ENCODE measurements at regions not wholly inside any gene's neighbourhood (a gene's known extent, or its start where the extent isn't known, plus 50 kb on each side); places are given as distances from the start of the nearest gene placed in this dataset.
A peak's percentile ranks its signal among the peaks of the same experiment; 100 is the strongest.

DNA sequence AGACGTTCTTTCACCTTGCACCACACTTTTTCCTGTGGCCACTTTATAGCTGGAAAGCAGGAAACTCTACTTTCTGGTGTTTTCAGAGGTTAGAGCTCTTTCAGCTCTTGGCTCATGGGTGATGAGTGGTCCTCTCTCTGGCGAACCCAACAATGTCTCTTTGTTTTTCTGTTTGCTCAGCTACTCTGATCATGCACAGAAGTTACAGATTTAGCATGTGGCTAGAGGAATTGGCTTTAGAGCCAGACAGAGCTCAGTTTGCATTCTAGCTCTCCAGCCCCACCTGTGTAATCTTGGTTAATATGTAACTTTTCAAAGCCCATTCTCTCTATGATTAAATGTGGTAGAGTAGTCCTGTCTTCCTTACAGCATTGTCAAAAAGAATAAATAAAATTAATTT is 225.2 kb downstream of the HAPSTR1 start:
- Mint-ChIP-seq H3K27me3 (ENCODE audit: unreplicated experiment) (no peaks in the 10 kb centered on the region), H3K36me3 (ENCODE audit: insufficient read depth, unreplicated experiment) (no peaks in the 10 kb centered on the region), H3K9me3 (ENCODE audit: low read depth, unreplicated experiment) (peaks cover 14% of the 10 kb centered on the region), H3K4me1 (ENCODE audit: low read depth, unreplicated experiment) (peaks cover 19% of the 10 kb centered on the region), H3K27ac (ENCODE audit: unreplicated experiment) (peak overlapping the region; percentile 24), H3K4me3 (ENCODE audit: low read depth, unreplicated experiment) (peak overlapping the region; percentile 8)
- intact Hi-C loops (cut with micrococcal nuclease; ENCODE audit: unreplicated experiment): no loop called here
- DNase-seq: peak; percentile 75
- TF ChIP-seq, protein P1, sequence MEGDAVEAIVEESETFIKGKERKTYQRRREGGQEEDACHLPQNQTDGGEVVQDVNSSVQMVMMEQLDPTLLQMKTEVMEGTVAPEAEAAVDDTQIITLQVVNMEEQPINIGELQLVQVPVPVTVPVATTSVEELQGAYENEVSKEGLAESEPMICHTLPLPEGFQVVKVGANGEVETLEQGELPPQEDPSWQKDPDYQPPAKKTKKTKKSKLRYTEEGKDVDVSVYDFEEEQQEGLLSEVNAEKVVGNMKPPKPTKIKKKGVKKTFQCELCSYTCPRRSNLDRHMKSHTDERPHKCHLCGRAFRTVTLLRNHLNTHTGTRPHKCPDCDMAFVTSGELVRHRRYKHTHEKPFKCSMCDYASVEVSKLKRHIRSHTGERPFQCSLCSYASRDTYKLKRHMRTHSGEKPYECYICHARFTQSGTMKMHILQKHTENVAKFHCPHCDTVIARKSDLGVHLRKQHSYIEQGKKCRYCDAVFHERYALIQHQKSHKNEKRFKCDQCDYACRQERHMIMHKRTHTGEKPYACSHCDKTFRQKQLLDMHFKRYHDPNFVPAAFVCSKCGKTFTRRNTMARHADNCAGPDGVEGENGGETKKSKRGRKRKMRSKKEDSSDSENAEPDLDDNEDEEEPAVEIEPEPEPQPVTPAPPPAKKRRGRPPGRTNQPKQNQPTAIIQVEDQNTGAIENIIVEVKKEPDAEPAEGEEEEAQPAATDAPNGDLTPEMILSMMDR (IDR thresholded peaks at IDR 0.05; ENCODE audit: unreplicated experiment): no peak
- BruUV-seq (replicated peaks): no TSS peak
- CTCF ChIA-PET: interaction anchor here (0.6 to 1.6 kb wide), 11 partner anchors 10 to 803 kb away, joined by 3 to 5 read pairs (median 3); no protein-coding TSS in a partner anchor

DNA sequence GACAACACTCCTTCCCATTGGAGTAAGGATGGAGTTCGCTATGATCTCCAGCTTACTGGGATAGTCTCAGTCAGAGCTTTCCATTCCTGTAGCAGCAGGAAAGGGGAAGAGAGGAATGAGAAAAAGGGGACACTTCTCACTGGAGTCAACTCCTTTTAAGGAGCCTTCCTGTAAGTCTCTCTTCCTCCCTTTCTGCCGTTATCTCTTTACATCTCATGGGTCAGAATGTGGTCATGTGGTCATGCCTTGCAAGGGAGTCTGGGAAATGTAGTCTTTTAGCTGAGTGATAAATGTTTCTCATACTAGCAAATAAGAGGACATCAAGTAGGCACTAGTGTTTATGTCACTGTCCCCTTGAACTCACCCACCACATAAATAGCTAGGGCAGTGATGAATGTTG is 227.3 kb downstream of the HAPSTR1 start:
- DNase-seq: no peak
- Mint-ChIP-seq H3K27ac (ENCODE audit: unreplicated experiment) (peak overlapping the region; percentile 31), H3K4me3 (ENCODE audit: low read depth, unreplicated experiment) (no peak overlapping the region), H3K27me3 (ENCODE audit: unreplicated experiment) (no peaks in the 10 kb centered on the region), H3K4me1 (ENCODE audit: low read depth, unreplicated experiment) (peaks cover 36% of the 10 kb centered on the region), H3K36me3 (ENCODE audit: insufficient read depth, unreplicated experiment) (no peaks in the 10 kb centered on the region), H3K9me3 (ENCODE audit: low read depth, unreplicated experiment) (peaks cover 9% of the 10 kb centered on the region)
- CTCF ChIA-PET: no interaction called here
- no TSS peak for BruUV-seq (replicated peaks)
- TF ChIP-seq, protein P1 (IDR thresholded peaks at IDR 0.05; ENCODE audit: unreplicated experiment): no peak
- intact Hi-C loops (cut with micrococcal nuclease; ENCODE audit: unreplicated experiment): no loop called here

DNA sequence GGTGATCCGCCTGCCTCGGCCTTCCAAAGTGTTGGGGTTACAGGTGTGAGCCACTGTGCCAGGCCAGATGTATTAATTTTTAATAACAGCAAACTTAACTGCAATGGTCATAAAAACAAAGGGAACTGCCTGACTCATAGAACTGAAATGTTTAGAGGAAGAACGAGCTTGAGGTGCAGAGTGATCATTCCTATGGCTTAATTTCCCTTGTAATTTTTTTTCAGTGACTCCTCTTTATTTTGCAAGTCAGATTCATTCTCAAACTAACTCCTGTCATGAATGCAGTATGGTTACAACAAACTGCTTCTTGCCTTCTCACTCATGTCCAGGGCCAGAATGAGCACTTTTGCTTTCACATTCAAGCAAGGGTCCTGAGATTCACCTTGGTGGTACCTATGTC is 231.3 kb downstream of the HAPSTR1 start:
- CTCF ChIA-PET: interaction anchor here (1.2 to 1.9 kb wide), 4 partner anchors 8 to 343 kb away, joined by 3 to 8 read pairs (median 4); no protein-coding TSS in a partner anchor
- peaks cover 43% of the 10 kb centered on the region for H3K4me1 Mint-ChIP-seq (ENCODE audit: low read depth, unreplicated experiment)
- H3K36me3 Mint-ChIP-seq (ENCODE audit: insufficient read depth, unreplicated experiment): no peaks in the 10 kb centered on the region
- peaks cover 7% of the 10 kb centered on the region for H3K27me3 Mint-ChIP-seq (ENCODE audit: unreplicated experiment)
- BruUV-seq (replicated peaks): no TSS peak
- intact Hi-C loops (cut with micrococcal nuclease; ENCODE audit: unreplicated experiment): no loop called here
- DNase-seq: no peak
- peaks cover 5% of the 10 kb centered on the region for H3K9me3 Mint-ChIP-seq (ENCODE audit: low read depth, unreplicated experiment)
- H3K4me3 Mint-ChIP-seq (ENCODE audit: low read depth, unreplicated experiment): peak overlapping the region; percentile 55
- TF ChIP-seq, protein P1 (IDR thresholded peaks at IDR 0.05; ENCODE audit: unreplicated experiment): no peak
- peak overlapping the region; percentile 85 for H3K27ac Mint-ChIP-seq (ENCODE audit: unreplicated experiment)

DNA sequence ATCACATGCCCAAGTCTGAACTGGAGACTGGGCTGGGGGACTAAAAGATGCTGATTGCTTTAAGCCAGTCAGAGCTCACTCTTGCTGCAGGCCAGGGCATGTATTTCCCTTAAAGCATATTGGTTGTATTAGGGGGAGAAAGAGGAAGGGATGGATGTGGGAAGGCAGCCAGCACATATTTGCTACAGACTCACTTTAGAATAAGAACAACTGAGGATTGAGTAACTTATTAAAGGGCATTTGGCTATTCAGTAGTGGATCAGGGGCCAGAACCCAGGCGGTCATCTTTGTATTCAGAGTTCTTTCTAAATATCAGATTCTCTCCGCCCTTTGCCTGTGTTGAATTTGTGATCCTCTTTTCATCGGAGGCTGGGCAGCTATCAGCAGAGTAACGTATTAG is 231.7 kb downstream of the HAPSTR1 start:
- Mint-ChIP-seq H3K4me1 (ENCODE audit: low read depth, unreplicated experiment) (peaks cover 45% of the 10 kb centered on the region), H3K36me3 (ENCODE audit: insufficient read depth, unreplicated experiment) (no peaks in the 10 kb centered on the region), H3K9me3 (ENCODE audit: low read depth, unreplicated experiment) (peaks cover 5% of the 10 kb centered on the region), H3K4me3 (ENCODE audit: low read depth, unreplicated experiment) (peak overlapping the region; percentile 55), H3K27ac (ENCODE audit: unreplicated experiment) (peak overlapping the region; percentile 85), H3K27me3 (ENCODE audit: unreplicated experiment) (peaks cover 11% of the 10 kb centered on the region)
- no peak for DNase-seq
- no TSS peak for BruUV-seq (replicated peaks)
- TF ChIP-seq, protein P1 (IDR thresholded peaks at IDR 0.05; ENCODE audit: unreplicated experiment): no peak
- intact Hi-C loops (cut with micrococcal nuclease; ENCODE audit: unreplicated experiment): no loop called here
- CTCF ChIA-PET: interaction anchor here (1.2 to 1.9 kb wide), 4 partner anchors 9 to 342 kb away, joined by 3 to 8 read pairs (median 4); no protein-coding TSS in a partner anchor

Measured in Calu3 (cell line).